Stimulated activated effector memory CD8-positive, alpha-beta T cell treated with anti-CD3 and anti-CD28 coated beads, Interleukin-12 subunit alpha, Interleukin-12 subunit beta, amount 100 ng/mL, for 72 hours (primary cell): ENCODE measurements at regions not wholly inside any gene's neighbourhood (a gene's known extent, or its start where the extent isn't known, plus 50 kb on each side); places are given as distances from the start of the nearest gene placed in this dataset.
"Not testable (repeated sequence)": the region's sequence is repeated elsewhere in the genome, so short reads cannot be mapped to it uniquely, and the experiment has no call there.

Experiments
- ATAC-seq: fragments of 150-1000 bp; cut with Tn5 transposase; 2 replicates; pipeline ENCODE4 v1.10.0; 2021
- DNase-seq, 2 donors: peaks; one replicate each; pipeline ENCODE4 v3.0.0; 2021 to 2022; ENCODE audit warnings: low spot score in 2 of 2
- H3K27ac Mint-ChIP-seq: one replicate; pipeline ENCODE4 v1.8.0; 2022; ENCODE audit warnings: mild to moderate bottlenecking, mixed read lengths
- H3K36me3 Mint-ChIP-seq: one replicate; pipeline ENCODE4 v1.8.0; 2022; ENCODE audit warnings: mild to moderate bottlenecking, mixed read lengths
- H3K4me1 Mint-ChIP-seq: one replicate; pipeline ENCODE4 v1.8.0; 2022; ENCODE audit warnings: mixed read lengths
- H3K4me3 Mint-ChIP-seq: one replicate; pipeline ENCODE4 v1.8.0; 2022; ENCODE audit warnings: mild to moderate bottlenecking, mixed read lengths
- H3K9me3 Mint-ChIP-seq: one replicate; pipeline ENCODE4 v1.8.0; 2022; ENCODE audit warnings: mixed read lengths

DNA sequence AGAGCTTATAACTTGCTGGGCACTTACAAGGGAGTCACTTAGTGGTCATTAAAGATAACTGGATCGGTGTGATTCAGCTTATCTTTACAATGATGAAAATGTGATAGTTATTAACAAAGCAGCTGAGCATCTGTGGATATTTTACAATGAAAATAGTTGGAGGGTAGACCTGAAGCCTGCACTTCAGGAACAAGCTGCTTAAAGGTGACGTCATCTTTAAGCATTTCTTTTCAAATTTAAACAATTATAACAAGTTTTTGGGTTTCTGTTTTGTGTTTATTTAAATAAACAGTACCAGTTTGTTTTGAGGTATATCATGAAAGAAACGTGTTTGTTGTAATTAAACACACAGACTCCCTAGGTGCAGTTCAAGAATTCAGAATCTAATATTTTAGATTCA is 513.9 kb downstream of the ZNF516 start:
- H3K4me3 Mint-ChIP-seq: no peak overlapping the region
- no peaks in the 10 kb centered on the region for H3K36me3 Mint-ChIP-seq
- H3K27ac Mint-ChIP-seq: no peak overlapping the region
- H3K9me3 Mint-ChIP-seq: peaks cover 3% of the 10 kb centered on the region
- ATAC-seq (no peak), DNase-seq (no peak)
- H3K4me1 Mint-ChIP-seq: no peaks in the 10 kb centered on the region

DNA sequence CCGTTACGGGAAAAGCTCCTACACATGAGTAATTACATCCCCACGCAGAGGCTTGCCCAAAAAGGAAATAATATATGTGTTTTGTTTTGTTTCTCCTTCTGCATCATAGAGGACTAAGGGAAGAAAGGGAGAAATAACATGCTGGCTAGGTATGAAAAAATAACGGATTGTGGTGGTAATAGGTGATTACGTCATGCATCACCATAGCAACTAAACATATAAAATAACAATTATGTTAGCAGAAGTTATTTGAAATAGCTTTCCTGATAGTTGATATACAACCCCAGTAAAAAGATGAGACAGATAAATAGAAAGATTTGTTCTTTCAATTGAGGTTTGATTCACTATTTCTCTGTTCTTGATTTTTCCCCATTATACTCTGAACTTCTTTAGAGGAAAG is 518.0 kb downstream of the ZNF516 start:
- no peak overlapping the region for H3K27ac Mint-ChIP-seq
- H3K4me3 Mint-ChIP-seq: no peak overlapping the region
- no peaks in the 10 kb centered on the region for H3K4me1 Mint-ChIP-seq
- ATAC-seq (no peak), DNase-seq (no peak)
- no peaks in the 10 kb centered on the region for H3K36me3 Mint-ChIP-seq
- no peaks in the 10 kb centered on the region for H3K9me3 Mint-ChIP-seq

DNA sequence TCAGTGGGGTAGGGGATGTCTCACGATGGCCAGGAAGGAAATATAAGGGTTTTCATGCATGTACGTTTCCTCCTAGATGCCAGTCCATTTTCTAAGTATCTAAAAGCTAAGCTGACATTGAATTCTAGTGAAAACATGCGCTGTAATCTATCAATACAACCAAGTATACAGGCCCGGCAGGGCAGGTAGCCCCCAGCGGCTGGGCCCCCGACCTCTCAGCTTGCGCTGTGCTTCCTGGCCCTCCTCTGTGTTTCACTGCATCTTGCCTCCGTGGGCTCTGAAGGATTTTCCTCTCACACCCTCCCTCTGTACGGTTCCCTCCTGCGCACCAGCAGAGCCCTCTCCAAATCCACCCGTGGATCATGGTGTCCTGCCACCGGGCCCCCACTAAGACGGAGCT is 524.8 kb downstream of the ZNF516 start:
- no peak overlapping the region for H3K4me3 Mint-ChIP-seq
- no peaks in the 10 kb centered on the region for H3K9me3 Mint-ChIP-seq
- no peaks in the 10 kb centered on the region for H3K36me3 Mint-ChIP-seq
- no peaks in the 10 kb centered on the region for H3K4me1 Mint-ChIP-seq
- no peak overlapping the region for H3K27ac Mint-ChIP-seq
- DNase-seq (no peak), ATAC-seq (no peak)

DNA sequence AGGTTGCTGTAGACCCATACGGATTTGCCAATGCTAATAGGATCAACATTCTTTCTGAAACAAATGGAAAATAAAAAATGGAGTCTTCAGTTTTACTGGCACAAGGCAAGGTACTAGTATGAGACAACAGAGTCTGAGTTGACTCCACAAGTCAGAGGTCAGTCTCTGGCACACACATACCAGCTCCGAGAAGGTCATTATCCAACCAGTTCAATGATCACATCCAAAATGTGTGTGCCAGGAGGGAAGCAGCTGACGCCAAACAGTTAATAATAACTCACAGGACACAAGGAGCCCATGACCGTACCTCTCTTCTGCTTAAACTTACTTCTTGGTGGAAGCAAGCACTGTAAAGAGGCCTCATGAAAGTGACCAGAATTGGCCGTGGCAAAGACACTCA is 528.6 kb downstream of the ZNF516 start:
- H3K4me1 Mint-ChIP-seq: no peaks in the 10 kb centered on the region

DNA sequence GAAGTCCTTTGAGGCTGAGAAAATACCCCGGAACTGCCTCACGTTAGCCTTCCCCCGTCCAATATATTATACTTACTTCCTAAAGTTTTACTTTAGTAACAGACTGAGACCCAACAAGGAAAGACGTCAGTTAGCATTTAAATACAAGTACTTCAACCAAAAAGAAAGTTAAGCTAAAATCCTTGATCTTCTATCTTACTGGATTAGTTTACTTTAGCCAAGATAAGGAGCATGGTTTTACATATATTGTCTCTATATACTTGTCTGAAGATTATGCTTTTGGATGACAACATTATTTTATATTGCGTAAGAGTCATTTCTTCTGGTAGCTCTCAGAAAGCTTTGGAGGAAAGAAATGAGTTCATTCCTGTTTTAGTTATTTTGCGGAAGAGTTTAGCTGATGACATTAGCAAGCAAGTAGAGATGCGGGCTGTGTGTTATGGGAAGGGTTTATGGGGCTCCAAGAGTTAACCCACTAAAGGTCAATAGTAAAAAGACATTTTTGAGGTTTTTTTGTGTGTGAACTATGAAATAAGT is 532.9 kb downstream of the ZNF516 start:
- H3K27ac Mint-ChIP-seq: no peak overlapping the region
- H3K4me3 Mint-ChIP-seq: no peak overlapping the region
- H3K9me3 Mint-ChIP-seq: peaks cover 3% of the 10 kb centered on the region
- H3K36me3 Mint-ChIP-seq: no peaks in the 10 kb centered on the region
- DNase-seq: no peak
- H3K4me1 Mint-ChIP-seq: no peaks in the 10 kb centered on the region
- no peak for ATAC-seq

More for the DNA sequence above, 528.6 kb downstream of the ZNF516 start:
- no peak overlapping the region for H3K27ac Mint-ChIP-seq
- ATAC-seq (no peak), DNase-seq (no peak)
- H3K9me3 Mint-ChIP-seq: no peaks in the 10 kb centered on the region
- no peaks in the 10 kb centered on the region for H3K36me3 Mint-ChIP-seq
- no peak overlapping the region for H3K4me3 Mint-ChIP-seq

DNA sequence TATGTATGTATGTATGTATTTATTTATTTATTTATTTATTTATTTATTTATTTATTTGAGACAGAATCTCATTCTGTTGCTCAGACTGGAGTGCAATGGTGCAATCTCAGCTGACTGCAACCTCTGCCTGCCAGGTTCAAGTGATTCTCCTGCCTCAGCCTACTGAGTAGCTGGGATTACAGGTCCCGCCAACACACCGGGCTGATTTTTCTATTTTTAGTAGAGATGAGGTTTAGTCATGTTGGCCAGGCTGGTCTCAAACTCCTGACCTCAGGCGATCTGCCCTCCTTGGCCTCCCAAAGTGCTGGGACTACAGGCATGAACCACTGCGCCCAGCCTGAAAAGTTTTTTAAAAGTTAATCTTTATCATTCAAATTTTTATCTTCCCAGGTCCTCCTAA is 532.9 kb upstream of the SMIM21 start:
- H3K9me3 Mint-ChIP-seq, H3K4me1 Mint-ChIP-seq, H3K4me3 Mint-ChIP-seq, ATAC-seq, DNase-seq, H3K36me3 Mint-ChIP-seq, H3K27ac Mint-ChIP-seq: not testable (repeated sequence)

DNA sequence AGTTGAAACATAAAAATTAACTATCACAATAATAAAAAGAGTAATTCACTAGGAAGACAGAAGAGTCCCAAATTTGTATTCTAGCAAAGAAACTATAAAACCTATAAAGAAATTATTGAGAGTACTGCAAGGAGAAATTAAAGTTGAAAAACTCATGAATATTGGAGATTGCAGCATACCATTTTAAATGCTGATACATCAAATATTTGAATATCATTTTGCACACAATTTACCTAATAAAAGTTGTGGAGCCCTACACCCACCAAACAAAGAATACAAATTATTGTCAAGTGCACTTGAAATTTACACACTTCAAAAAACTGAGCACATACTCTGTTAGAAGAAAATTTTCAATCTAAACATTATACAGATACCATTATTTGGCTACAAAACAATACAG is 531.6 kb upstream of the SMIM21 start:
- Mint-ChIP-seq H3K9me3 (peaks cover 3% of the 10 kb centered on the region), H3K4me1 (no peaks in the 10 kb centered on the region), H3K36me3 (no peaks in the 10 kb centered on the region), H3K4me3 (no peak overlapping the region), H3K27ac (no peak overlapping the region)
- ATAC-seq: no peak
- no peak for DNase-seq

DNA sequence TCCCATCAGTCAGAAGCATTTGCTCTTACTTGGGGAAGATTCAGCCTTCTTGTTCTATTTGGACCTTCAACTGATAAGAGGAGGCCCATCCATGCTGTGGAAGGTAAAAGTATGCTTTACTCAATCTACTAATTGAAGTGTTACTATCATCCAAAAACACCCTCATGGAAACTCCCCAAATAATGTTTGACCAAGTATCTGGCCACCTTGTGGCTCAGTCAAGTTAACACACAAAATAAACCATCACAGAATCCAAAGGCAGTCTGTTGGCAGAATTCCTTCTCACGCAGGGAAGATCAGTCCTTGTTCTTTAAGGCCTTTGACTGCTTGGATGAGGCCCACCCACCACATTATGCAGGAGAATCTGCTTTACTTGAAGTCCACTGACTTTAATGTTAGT is 531.2 kb upstream of the SMIM21 start:
- H3K4me3 Mint-ChIP-seq: no peak overlapping the region
- no peak for ATAC-seq
- DNase-seq: no peak
- peaks cover 3% of the 10 kb centered on the region for H3K9me3 Mint-ChIP-seq
- H3K27ac Mint-ChIP-seq: no peak overlapping the region
- no peaks in the 10 kb centered on the region for H3K36me3 Mint-ChIP-seq
- H3K4me1 Mint-ChIP-seq: no peaks in the 10 kb centered on the region

DNA sequence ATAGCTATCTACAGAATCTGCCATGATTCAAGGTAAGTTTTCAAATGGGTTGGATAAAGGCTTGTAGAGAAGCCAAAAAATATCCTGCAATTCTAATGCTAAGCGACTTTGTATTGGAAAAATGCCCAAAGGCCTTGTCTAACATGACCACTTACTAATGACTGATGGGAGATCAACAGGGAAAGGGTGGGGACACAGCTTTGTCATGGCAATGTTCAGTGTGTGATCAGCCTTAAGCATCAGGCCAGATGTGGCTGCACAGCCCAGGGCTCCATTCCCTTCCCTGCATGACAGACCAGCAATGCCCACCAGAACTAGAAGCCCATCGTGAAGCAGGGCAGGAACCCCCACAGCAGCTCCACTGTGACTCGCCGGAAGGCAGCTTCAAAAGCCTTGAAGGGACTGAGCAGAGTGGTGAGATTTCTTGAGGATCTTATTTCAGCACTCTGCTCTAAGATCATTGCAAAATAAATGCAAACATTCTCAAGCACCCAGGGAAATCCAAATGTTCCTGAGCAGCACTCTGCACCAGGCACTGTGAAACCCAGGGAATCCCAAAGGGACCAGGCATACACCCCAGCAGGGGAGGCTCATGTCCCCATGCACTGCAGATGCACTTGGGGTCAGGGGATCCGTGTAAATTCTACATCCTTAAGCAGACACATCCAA is 517.9 kb upstream of the SMIM21 start:
- DNase-seq: no peak
- Mint-ChIP-seq H3K4me1 (no peaks in the 10 kb centered on the region), H3K36me3 (no peaks in the 10 kb centered on the region), H3K9me3 (peaks cover 16% of the 10 kb centered on the region), H3K27ac (no peak overlapping the region), H3K4me3 (no peak overlapping the region)
- ATAC-seq: no peak

DNA sequence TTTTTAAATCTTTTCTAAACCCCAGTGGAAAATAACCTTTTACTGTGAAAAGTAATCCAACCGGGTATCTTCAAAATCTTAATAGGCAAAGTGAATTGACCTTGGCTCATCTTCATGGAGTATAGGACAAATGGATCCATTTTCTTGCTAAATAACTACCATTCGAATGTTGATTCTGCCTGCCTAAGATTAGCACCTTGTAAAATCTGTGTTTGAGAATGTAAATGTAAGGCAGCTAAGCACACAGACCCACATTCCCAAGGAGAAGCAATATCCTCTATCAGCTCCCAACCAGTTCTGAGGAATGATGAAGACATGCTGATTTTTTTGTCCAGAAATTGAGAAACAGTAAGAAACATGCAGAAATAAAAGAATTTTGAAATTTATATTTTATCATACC is 509.8 kb upstream of the SMIM21 start:
- Mint-ChIP-seq H3K4me3 (no peak overlapping the region), H3K27ac (no peak overlapping the region), H3K4me1 (no peaks in the 10 kb centered on the region), H3K36me3 (no peaks in the 10 kb centered on the region), H3K9me3 (peaks cover 4% of the 10 kb centered on the region)
- ATAC-seq (no peak), DNase-seq (no peak)

DNA sequence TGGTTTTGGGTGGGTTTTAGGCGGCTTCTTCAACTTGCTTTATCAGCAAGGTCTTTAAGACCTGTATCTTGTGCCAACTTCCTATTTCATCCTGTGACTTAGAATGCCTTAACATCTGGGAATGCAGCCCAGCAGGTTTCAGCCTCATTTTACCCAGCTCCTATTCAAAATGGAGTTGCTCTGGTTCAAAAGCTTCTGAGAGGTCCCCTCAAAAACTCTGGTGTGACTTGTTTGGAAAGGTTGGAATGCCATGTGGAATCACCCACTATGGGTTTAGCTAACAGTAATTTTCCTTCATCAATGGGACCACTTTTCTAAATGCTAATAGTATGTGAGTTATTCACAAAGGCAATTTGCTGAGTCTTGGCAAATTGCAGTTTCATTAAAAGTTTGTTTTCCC is 509.4 kb upstream of the SMIM21 start:
- Mint-ChIP-seq H3K27ac (no peak overlapping the region), H3K36me3 (no peaks in the 10 kb centered on the region), H3K9me3 (peaks cover 4% of the 10 kb centered on the region), H3K4me3 (no peak overlapping the region), H3K4me1 (no peaks in the 10 kb centered on the region)
- DNase-seq (no peak), ATAC-seq (no peak)

DNA sequence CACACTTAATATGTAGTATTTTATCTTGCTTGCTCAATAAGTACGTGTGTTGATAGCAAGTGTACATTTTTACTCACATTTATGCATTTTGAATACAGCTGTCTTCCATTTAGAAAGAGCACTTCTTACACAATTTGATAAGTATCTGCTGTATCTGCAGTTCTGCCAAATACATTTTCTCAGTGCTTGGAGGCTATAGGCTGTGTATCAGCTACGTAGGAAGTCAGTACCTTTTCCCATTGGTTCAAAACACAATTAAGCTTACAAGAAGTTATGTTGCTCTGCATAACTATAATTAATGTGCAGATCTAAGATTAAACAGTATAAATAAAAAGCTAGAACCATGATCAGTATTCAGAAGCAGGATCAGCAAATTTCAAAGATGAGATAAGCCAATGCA is 503.6 kb upstream of the SMIM21 start:
- ATAC-seq (no peak), DNase-seq (no peak)
- H3K4me3 Mint-ChIP-seq: no peak overlapping the region
- no peaks in the 10 kb centered on the region for H3K36me3 Mint-ChIP-seq
- H3K27ac Mint-ChIP-seq: no peak overlapping the region
- H3K4me1 Mint-ChIP-seq: no peaks in the 10 kb centered on the region
- H3K9me3 Mint-ChIP-seq: no peaks in the 10 kb centered on the region

DNA sequence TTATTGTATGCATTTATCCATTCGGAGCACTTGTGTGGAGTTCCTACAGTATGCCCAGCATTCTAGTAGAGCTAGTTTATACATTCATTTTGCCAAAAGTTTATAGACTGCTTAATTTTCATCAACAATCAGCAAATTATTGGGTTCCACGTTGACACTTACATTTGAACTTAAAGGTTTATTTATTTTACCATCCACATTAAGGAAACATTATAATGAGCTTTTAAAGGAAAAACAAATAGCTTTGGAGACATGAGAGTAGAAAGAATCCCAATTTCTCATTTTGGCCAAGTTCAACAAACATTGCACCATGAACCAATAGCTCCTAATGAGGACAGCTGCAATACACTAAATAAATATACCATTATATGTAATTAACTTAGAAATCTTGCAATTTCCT is 501.2 kb upstream of the SMIM21 start:
- Mint-ChIP-seq H3K9me3 (no peaks in the 10 kb centered on the region), H3K27ac (no peak overlapping the region), H3K36me3 (no peaks in the 10 kb centered on the region), H3K4me1 (no peaks in the 10 kb centered on the region), H3K4me3 (no peak overlapping the region)
- ATAC-seq (no peak), DNase-seq (no peak)

DNA sequence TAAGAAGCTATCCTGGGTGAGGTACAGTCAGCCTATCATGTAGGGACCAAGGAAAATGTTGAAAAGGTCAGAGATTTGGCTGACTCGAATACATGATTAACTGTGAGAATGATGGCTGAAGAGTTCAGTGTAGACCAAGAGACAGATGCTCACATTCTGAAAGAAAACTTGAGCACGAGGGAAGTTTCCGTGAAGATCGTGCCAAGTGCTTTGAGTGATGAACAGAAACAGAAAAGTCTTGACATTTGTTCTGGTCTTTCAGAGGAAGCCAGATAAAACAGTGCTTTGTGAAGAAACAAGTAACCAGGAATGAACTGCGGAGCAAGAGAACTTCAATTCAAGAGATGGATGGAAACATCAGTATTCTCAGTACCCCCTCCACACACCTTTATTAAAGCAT is 500.3 kb upstream of the SMIM21 start:
- ATAC-seq (no peak), DNase-seq (no peak)
- H3K9me3 Mint-ChIP-seq: no peaks in the 10 kb centered on the region
- no peaks in the 10 kb centered on the region for H3K4me1 Mint-ChIP-seq
- no peak overlapping the region for H3K4me3 Mint-ChIP-seq
- no peaks in the 10 kb centered on the region for H3K36me3 Mint-ChIP-seq
- no peak overlapping the region for H3K27ac Mint-ChIP-seq

DNA sequence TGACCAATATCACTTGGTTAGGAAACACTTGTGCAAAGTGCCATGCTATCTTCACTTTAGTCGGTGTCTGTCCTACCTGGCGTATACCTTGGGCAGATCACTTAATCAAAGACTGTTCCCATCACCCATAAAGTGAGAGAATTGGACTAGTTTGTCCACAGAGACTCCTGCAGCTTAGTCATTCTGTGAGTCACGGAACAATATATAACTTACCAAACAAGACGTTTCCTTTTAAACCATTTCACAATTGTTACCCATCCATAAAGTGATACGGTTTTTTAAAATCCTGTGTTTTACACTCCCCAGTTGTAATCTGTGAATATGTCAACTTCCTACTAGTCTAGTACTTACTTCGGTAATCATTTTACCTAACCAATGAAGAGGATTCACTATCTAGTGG is 499.3 kb upstream of the SMIM21 start:
- Mint-ChIP-seq H3K4me3 (no peak overlapping the region), H3K4me1 (no peaks in the 10 kb centered on the region), H3K27ac (no peak overlapping the region), H3K9me3 (no peaks in the 10 kb centered on the region), H3K36me3 (no peaks in the 10 kb centered on the region)
- DNase-seq (no peak), ATAC-seq (no peak)

DNA sequence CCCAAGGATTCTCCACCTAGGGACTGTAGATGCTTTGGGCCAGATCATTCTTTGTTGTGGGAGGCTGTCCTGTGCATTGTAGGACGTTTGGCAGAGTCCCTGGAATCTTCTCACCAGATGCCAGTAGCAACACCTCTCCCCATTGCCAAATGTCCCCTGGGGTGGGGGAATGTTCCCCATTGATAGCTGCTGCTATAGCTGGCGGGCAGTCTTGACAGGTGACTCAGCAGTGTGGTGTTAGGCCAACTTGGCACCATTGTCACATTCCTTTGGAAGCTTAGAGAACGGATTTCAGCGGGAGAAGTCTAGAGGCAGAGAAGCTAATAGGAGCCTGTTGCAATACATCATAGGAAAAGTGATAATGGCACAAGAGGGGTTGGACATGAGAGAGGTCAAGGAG is 495.7 kb upstream of the SMIM21 start:
- DNase-seq: no peak
- no peaks in the 10 kb centered on the region for H3K9me3 Mint-ChIP-seq
- no peaks in the 10 kb centered on the region for H3K4me1 Mint-ChIP-seq
- no peak overlapping the region for H3K4me3 Mint-ChIP-seq
- H3K36me3 Mint-ChIP-seq: no peaks in the 10 kb centered on the region
- ATAC-seq: no peak
- no peak overlapping the region for H3K27ac Mint-ChIP-seq

DNA sequence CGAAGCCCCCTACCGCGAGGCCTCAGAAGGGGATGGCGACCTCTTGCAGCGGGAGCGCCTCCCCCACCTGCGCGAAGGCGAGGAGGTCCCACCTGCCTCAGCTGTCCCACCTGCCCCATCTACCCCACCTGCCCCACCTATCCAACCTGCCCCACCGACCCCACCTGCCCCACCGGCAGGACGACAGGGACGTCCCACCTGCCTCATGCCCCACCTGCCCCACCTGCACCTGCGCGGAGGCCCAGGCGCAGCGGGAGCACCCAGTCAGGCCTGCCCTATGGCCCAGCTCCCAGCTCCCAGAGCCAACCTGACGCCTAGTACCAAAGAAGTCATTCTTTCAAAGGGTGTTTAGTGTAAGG is 489.1 kb upstream of the SMIM21 start:
- no peak for ATAC-seq
- no peaks in the 10 kb centered on the region for H3K9me3 Mint-ChIP-seq
- DNase-seq: no peak
- H3K4me3 Mint-ChIP-seq: no peak overlapping the region
- no peaks in the 10 kb centered on the region for H3K4me1 Mint-ChIP-seq
- H3K27ac Mint-ChIP-seq: no peak overlapping the region
- no peaks in the 10 kb centered on the region for H3K36me3 Mint-ChIP-seq
